HG02870 (cell line): ENCODE measurements at regions not wholly inside any gene's neighbourhood (a gene's known extent, or its start where the extent isn't known, plus 50 kb on each side); places are given as distances from the start of the nearest gene placed in this dataset.

ENCODE experiments used
- ATAC-seq: cut with Tn5 transposase; IDR thresholded peaks from one replicate; pipeline ENCODE4 v1.9.1; 2021; ENCODE audit warnings: mild to moderate bottlenecking, moderate library complexity; ENCODE audit not compliant: unreplicated experiment

GRCh38 chr14:54342806-54343205, 54.0 kb upstream of the CDKN3 start:
- no peak for ATAC-seq

GRCh38 chr14:54343272-54344121, 53.3 kb upstream of the CDKN3 start:
- no peak for ATAC-seq

- no peak for ATAC-seq
Measured at GRCh38 chr14:54344445-54344844, 52.4 kb upstream of the CDKN3 start.

- ATAC-seq, result no peak
Measured at GRCh38 chr14:54346257-54346656, 50.5 kb upstream of the CDKN3 start.
